KOPT-K1 (cell line): ENCODE measurements at regions not wholly inside any gene's neighbourhood (a gene's known extent, or its start where the extent isn't known, plus 50 kb on each side); places are given as distances from the start of the nearest gene placed in this dataset.

ENCODE experiments used
- H3K27ac ChIP-seq: fragments of 200-600 bp; sonication (generic); 2 replicates; pipeline ENCODE4 v1.5.1; 2016; ENCODE audit warnings: antibody characterized with exemption, mild to moderate bottlenecking, low read depth, low read length; ENCODE audit not compliant: poor library complexity, severe bottlenecking
- H3K36me3 ChIP-seq: fragments of 200-600 bp; sonication (generic); 2 replicates; pipeline ENCODE4 v1.5.1; 2017; ENCODE audit warnings: antibody characterized with exemption, mild to moderate bottlenecking, low read length, moderate library complexity; ENCODE audit not compliant: insufficient read depth
- H3K9me3 ChIP-seq: fragments of 200-600 bp; sonication (generic); 2 replicates; pipeline ENCODE4 v1.5.1; 2017; ENCODE audit warnings: antibody characterized with exemption, low read length, mild to moderate bottlenecking; ENCODE audit not compliant: insufficient read depth, poor library complexity, severe bottlenecking

DNA sequence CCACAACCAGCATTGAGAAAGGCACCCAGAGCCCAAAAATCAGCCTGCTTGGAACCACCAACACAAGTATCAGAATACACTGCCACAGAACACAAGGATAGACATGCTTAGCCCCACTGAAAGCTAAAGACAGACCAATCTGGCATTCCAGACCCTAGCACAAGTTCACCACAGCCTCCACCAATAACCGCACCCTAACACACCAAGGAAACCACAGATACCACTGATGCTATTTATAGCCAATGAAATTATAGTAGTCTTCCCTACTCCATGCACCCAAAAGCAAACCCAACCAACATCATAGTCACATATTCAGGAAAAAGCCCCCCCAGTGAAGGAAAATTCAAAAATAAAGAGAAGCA, 83.9 kb upstream of the STT3B start:
- Histone ChIP-seq H3K36me3 (no peaks in the 10 kb centered on the region), H3K27ac (peak overlapping the region; percentile 38), H3K9me3 (peaks cover 44% of the 10 kb centered on the region)

DNA sequence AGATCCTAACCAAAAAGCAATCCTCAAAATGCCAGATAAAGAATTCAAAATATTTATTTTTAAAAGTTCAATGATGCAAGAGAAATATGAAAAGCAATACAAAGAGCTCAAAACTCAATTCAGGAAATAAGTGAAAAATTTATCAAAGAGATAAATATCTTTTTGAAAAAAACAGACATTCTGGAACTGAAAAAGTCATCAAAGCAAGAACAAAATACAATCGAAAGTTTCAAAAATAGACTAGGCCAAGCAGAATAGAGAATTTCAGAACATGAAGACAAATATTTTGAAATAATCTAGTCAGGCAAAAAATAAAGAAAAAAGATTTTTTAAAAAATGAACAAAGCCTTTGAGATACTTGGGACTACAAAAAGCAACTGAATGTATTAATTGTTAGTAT, 83.4 kb upstream of the STT3B start:
- H3K36me3 ChIP-seq: no peaks in the 10 kb centered on the region
- no peak overlapping the region for H3K27ac ChIP-seq
- H3K9me3 ChIP-seq: peaks cover 44% of the 10 kb centered on the region

DNA sequence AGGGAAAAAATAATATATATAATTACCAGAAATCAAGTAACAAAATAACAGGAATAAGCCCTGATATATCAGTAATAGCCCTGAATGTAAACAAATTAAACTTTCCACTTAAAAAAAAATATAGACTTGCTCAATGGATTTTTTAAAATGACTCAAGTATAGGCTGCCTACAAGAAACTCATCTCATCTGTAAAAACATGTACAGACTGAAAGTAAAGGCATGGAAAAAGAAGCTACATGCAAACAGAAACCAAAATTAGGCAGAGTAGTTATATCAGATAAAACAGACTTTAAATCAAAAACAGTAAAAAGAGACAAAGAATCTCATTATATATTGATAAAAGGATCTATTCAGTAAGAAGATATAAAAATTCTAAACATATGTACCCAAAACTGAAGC, 82.4 kb upstream of the STT3B start:
- peaks cover 44% of the 10 kb centered on the region for H3K9me3 ChIP-seq
- no peak overlapping the region for H3K27ac ChIP-seq
- no peaks in the 10 kb centered on the region for H3K36me3 ChIP-seq

DNA sequence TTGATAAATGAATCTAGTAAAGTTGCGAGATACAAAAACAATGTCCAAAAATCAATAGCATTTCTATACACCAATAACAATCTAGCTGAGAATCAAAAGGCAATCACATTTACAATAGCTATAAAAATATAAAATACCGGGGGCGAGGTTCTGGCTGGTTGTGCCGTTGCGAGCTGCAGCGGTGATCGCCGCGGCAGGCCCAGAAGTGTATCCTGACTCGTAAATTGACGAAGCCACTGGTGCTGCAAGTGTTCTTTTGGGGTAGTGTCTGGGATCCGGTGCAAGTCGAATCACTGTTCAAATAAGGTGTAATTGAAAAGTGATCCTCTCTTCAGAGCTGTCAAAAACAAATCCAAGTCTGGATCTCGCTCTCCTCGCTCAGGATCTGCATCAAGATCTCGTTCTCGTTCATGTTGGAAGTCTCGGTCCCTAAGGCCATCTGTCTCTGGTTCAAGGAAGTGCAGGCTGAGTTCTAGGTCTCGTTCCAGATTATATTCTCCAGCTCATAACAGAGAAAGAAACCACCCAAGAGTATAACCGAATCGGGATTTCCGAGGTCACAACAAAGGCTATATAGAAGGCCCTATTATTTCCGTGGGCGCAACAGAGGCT, 80.1 kb upstream of the STT3B start:
- no peaks in the 10 kb centered on the region for H3K36me3 ChIP-seq
- peaks cover 44% of the 10 kb centered on the region for H3K9me3 ChIP-seq
- H3K27ac ChIP-seq: no peak overlapping the region

DNA sequence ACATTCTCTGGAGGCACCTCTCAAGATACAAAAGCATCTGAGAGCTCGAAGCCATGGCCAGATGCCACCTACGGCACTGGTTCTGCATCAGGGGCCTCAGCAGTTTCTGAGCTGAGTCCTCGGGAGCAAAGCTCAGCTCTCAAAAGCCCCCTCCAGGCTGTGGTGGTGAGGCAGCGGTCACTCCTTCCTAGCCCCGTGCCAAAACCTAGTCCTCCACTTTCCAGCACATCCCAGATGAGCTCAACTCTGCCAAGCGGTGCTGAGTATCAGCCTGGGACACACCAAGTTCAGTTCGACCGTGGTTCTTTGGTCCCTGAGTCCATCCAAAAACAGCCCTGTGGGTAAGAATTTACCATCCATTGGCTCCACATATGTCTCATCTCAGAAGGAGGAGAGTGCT, 79.3 kb upstream of the STT3B start:
- Histone ChIP-seq H3K27ac (no peak overlapping the region), H3K36me3 (no peaks in the 10 kb centered on the region), H3K9me3 (peaks cover 40% of the 10 kb centered on the region)

DNA sequence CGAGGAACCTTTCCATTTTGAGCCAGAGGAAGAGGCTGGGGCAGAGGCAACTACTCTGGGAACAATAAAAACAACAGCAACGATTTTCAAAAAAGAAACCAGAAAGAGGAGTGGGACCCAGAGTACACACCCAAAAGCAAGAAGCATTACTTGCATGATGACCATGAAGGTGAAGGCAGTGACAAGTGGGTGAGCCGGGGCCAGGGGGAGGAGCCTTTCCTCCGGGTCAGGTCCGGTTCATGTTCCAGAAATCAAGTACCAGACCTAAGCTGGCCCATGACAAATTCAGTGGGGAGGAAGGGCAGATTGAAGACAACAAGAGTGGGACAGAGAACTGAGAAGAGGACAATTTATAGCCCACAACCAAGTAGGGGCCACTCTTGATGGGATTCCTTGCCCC, 77.2 kb upstream of the STT3B start:
- no peak overlapping the region for H3K27ac ChIP-seq
- H3K9me3 ChIP-seq: peaks cover 21% of the 10 kb centered on the region
- no peaks in the 10 kb centered on the region for H3K36me3 ChIP-seq

DNA sequence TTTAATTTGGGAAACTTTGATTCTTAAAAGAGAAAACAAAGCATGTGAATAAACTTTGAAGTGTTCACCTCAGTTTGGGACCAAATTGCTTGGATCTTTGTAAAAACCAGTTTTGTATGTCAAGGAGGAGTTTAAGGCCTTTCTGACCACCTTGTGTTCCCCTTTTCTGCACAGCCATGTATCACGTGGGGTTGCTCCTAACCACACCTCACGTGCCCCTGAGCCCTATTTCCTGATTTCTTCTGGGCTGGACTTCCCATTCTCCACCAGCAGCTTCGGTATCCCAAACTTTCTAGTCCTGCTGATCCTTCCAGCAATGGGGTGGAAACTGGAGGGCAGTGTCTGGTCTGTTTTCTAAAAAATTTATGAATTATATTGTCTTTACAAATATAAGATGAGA, 76.4 kb upstream of the STT3B start:
- H3K9me3 ChIP-seq: peaks cover 14% of the 10 kb centered on the region
- no peak overlapping the region for H3K27ac ChIP-seq
- no peaks in the 10 kb centered on the region for H3K36me3 ChIP-seq

DNA sequence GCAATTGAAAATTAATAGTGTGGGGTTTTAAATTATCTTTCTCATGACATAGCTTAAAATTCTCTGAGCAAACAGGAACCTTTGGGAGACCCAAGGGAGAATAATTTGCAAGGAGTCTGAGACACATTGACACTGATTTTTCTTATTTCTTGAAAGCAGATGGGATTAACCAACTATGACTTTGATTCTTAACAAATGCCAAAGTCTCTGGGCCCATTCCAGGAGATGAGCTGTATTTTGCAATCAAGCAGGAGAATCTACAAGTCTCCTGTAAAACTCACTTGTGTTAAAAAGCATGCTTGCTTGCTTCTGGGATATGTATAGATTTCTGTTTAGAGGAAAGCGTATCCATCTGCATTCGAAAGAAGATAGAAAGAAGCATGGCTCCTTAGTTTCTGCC, 71.3 kb upstream of the STT3B start:
- Histone ChIP-seq H3K36me3 (no peaks in the 10 kb centered on the region), H3K27ac (peak overlapping the region; percentile 95), H3K9me3 (no peaks in the 10 kb centered on the region)

DNA sequence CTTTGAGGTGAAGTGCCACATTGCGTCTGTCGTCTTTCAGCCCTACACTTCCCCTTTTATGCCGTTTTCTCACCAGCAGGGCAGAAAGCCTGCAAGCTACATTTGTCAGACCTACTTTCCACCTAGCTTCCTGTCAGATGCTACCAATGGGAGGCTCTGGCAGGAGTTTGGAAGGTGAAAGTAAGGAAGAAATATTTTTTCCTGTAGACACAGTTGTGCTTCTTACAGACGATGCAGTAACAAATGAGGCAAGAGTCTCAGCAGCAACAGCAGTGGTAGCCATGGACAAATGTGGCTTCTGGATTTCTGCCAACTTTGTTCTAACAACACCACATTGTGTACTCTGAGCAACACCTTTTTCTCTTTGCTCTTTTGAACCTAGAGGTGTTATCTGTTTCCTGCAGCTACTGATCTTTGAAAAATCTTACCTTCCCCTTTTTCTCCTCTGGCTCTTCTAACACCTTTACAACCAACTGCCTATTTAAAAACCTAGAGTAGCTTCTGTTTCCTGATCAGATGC, 70.6 kb upstream of the STT3B start:
- Histone ChIP-seq H3K9me3 (no peaks in the 10 kb centered on the region), H3K27ac (peak overlapping the region; percentile 95), H3K36me3 (no peaks in the 10 kb centered on the region)

DNA sequence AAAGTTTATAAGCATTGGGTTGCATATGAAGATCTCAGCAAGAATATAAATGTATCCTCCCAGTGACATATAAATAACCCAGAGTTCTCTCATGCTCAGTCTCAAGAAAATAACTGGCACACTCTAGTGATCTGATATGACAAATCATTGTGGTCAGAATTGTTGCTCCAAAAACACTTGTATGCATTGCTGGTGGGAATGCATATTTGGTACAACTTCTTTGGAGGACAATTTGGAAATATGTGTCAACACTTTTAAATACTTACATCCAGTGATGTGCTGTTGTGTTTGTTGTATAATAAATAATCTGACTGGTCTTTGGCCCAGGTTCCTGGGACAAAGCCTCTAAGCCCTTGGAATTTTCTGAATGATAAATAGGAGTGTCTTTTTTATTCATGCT, 66.7 kb upstream of the STT3B start:
- Histone ChIP-seq H3K9me3 (peaks cover 7% of the 10 kb centered on the region), H3K27ac (no peak overlapping the region), H3K36me3 (no peaks in the 10 kb centered on the region)

DNA sequence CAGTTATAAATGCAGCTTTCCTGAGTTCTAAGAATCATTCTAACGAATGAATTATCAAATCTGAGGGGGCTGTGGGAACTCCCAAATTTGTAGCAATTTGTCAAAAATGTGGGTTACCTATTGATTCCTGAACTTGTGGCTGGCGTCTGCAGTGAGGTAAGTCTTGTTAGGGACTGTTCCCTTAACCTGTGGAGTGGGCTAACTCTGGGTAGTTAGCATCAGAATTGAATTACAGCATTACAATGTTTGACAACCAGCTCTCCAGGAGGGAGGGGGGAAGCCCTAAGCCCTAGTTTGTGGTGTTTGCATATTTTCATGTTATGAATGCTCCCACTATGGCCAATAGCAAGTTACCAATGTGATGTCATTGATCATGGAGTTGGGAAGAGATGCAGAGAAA, 65.9 kb upstream of the STT3B start:
- no peak overlapping the region for H3K27ac ChIP-seq
- H3K36me3 ChIP-seq: no peaks in the 10 kb centered on the region
- H3K9me3 ChIP-seq: peaks cover 7% of the 10 kb centered on the region

DNA sequence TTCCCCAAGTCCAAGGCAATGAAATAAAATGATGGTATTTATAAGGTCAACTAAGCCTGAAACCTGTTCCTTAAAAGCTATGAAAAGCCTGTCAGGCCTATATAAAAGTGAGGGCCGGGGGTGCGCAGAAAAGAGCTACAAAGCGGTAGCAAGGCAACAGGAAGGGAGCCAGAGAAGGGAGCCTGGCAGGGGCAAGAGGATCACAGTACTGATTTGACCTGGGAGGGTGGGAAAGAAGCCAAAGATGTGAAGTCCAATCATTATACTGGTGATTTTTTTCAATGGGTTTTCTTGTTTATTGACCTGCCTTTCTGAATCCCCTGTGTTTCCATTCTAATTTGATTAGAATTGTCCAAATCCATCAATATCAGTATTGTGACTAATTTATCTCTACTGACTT, 64.3 kb upstream of the STT3B start:
- H3K36me3 ChIP-seq: no peaks in the 10 kb centered on the region
- no peak overlapping the region for H3K27ac ChIP-seq
- H3K9me3 ChIP-seq: peaks cover 7% of the 10 kb centered on the region

DNA sequence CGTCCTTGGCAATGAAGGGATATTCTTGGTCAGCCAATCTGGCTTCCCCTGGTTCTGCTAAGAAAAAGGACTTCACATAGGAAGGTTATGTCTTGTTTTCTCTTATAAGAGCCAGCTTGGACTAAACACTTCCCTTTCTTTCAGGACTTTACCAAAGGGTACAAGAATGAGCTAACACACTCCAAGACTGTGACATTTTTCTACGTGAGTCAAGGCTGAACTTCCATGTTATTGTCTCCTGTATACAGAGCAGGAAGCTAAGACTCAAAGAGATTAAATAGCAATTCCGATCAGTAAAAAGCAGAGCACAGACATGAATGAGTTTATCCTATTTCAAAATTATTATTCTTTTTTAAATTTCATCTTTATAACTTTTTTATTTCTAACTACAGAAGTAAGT, 63.3 kb upstream of the STT3B start:
- no peak overlapping the region for H3K27ac ChIP-seq
- peaks cover 7% of the 10 kb centered on the region for H3K9me3 ChIP-seq
- H3K36me3 ChIP-seq: no peaks in the 10 kb centered on the region

DNA sequence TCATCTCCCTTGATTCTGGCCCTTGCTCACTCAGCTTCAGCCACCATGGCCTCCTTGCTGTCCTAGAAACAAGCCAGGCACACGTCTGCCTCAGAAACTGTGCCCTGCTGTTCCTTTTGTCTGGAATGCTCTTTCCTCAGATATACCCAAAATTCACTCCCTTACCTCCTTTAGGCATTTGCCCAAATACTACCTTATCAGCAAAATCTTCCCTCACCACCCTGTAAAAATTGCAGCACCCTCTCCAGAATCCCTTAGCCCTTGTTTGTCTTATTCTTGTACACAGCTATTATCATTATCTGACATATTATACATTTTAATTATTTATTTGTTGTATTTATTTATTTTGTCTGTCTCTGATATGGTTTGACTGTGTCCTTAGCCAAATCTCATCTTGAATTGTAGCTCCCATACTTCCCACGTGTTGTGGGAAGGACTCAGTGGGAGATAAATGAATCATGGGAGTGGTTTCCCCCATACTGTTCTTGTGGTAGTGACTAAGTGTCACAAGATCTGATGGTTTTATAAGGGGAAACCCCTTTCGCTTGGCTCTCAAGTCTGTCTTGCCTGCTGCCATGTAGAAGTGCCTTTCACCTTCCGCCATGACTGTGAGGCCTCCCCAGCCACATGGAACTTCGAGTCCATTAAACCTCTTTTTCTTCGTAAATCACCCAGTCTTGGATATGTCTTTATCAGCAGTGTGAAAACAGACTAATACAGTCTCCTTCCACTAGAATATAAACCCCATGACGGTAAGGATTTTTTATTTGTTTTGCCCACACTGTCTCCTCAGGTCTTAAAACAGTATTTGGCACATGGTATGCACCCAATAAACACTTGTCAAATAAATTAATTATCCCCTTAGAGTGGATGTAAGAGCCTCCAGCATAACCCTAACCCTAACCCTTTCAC, 60.0 kb upstream of the STT3B start:
- Histone ChIP-seq H3K36me3 (no peaks in the 10 kb centered on the region), H3K27ac (no peak overlapping the region), H3K9me3 (peaks cover 7% of the 10 kb centered on the region)

DNA sequence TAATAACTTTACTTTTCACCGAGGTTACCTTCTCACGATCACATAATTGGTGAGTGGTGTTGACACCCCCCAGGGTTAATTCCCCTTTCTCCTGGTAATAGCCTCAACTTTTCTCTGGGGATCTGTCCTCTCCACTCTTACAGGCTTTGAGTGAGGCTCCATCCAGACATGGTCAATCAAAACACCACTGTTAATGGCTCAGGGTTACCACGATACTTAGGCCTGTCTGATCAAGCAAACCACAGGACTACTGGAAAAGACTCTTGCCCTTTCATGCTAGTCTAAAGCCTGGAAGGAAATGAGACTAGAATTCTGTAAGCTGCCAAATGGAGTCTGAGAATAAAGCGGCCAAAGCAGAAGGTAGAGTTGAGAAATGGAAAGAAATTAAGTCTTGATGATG, 56.5 kb upstream of the STT3B start:
- Histone ChIP-seq H3K9me3 (peaks cover 12% of the 10 kb centered on the region), H3K27ac (no peak overlapping the region), H3K36me3 (no peaks in the 10 kb centered on the region)

DNA sequence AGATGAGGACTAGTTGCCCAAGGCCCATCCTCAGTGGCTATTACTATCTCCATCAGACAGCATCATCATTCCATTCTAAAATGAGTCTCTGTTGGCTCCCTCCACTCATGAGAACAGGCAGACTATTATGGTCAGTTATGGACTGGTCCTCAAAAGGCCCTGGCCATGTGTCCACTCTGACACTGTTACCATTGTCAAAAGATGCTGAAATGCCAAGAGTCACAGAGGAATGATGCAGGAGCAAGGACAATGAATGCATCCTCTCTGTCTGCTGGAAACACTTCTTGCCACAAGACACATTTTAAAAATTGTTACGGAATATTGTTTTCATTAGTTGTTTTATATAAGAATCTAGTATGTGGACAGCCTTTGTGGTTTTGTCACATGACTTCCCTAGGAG, 53.3 kb upstream of the STT3B start:
- H3K9me3 ChIP-seq: peaks cover 12% of the 10 kb centered on the region
- H3K27ac ChIP-seq: no peak overlapping the region
- no peaks in the 10 kb centered on the region for H3K36me3 ChIP-seq
